PC-3 (cell line): ENCODE measurements at regions not wholly inside any gene's neighbourhood (a gene's known extent, or its start where the extent isn't known, plus 50 kb on each side); places are given as distances from the start of the nearest gene placed in this dataset.

Source experiments
- ATAC-seq: fragments of 200-7000 bp; cut with Tn5 transposase; 2 replicates; pipeline ENCODE4 v1.9.1; 2020; ENCODE audit warnings: mild to moderate bottlenecking, moderate library complexity
- BruUV-seq: library from RNA; stranded (reverse); fragments of 400-500 nt; replicated peaks from 2 replicates; lab custom pipeline; 2021; lab: Mats Ljungman, UMichigan
- CTCF ChIA-PET: fragments of 300-600 bp; sonication (Branson Sonifier 250); formaldehyde crosslinking; loops from one replicate; lab custom pipeline; 2022; ENCODE audit warnings: antibody characterized with exemption; lab: Charles Lee
- POLR2A ChIA-PET: fragments of 300-600 bp; sonication (Branson Sonifier 250); formaldehyde crosslinking; loops from one replicate; lab custom pipeline; 2022; ENCODE audit warnings: antibody characterized with exemption; ENCODE audit not compliant: unreplicated experiment; lab: Charles Lee
- DNase-seq: peaks from one replicate; pipeline ENCODE4 v3.0.0-alpha.2; 2015
- H2AFZ ChIP-seq: fragments of 300-600 bp; sonication (generic); 2 replicates; pipeline ENCODE4 v1.6.0; 2016; ENCODE audit warnings: antibody characterized with exemption, low read length
- H3F3A ChIP-seq: fragments of 300-600 bp; sonication (generic); one replicate; pipeline ENCODE4 v1.6.0; 2017; ENCODE audit warnings: antibody characterized with exemption, low read length, control low read depth, mild to moderate bottlenecking; ENCODE audit not compliant: unreplicated experiment
- H3K27ac ChIP-seq: fragments of 300-600 bp; sonication (generic); 2 replicates; pipeline ENCODE4 v1.5.1; 2016; ENCODE audit warnings: mild to moderate bottlenecking, low read length
- H3K27me3 ChIP-seq: fragments of 300-600 bp; sonication (generic); 2 replicates; pipeline ENCODE4 v1.6.1; 2016; ENCODE audit warnings: low read length, mixed read lengths
- H3K36me3 ChIP-seq: fragments of 300-600 bp; sonication (generic); 2 replicates; pipeline ENCODE4 v1.6.1; 2016; ENCODE audit warnings: low read depth, mixed run types, low read length, mixed read lengths
- H3K4me1 ChIP-seq: fragments of 300-600 bp; sonication (generic); 2 replicates; pipeline ENCODE4 v1.5.1; 2016; ENCODE audit warnings: low read length; ENCODE audit not compliant: insufficient read depth
- H3K4me2 ChIP-seq: fragments of 300-600 bp; sonication (generic); 2 replicates; pipeline ENCODE4 v1.6.0; 2016; ENCODE audit warnings: low read length
- H3K4me3 ChIP-seq: fragments of 300-600 bp; sonication (generic); 2 replicates; pipeline ENCODE4 v1.5.1; 2016; ENCODE audit warnings: mild to moderate bottlenecking, low read length, mixed read lengths
- H3K79me2 ChIP-seq: fragments of 300-600 bp; sonication (generic); 2 replicates; pipeline ENCODE4 v1.6.1; 2017; ENCODE audit warnings: low read length, mixed read lengths
- H3K9ac ChIP-seq: fragments of 300-600 bp; sonication (generic); 2 replicates; pipeline ENCODE4 v1.6.0; 2016; ENCODE audit warnings: mild to moderate bottlenecking, low read length
- H3K9me2 ChIP-seq: fragments of 300-600 bp; sonication (generic); replicated peaks from 2 replicates; pipeline ENCODE4 v1.6.1; 2016; ENCODE audit warnings: mixed run types, low read length, mixed read lengths
- H3K9me3 ChIP-seq: fragments of 300-600 bp; sonication (generic); 2 replicates; pipeline ENCODE4 v1.6.1; 2016; ENCODE audit warnings: low read length, mixed read lengths
- H4K20me1 ChIP-seq: fragments of 300-600 bp; sonication (generic); 2 replicates; pipeline ENCODE4 v1.6.1; 2016; ENCODE audit warnings: low read length, mixed read lengths
- CTCF ChIP-seq: fragments of 300-600 bp; sonication (generic); conservative IDR thresholded peaks from 2 replicates; pipeline ENCODE4 v1.5.1; 2017; ENCODE audit warnings: antibody characterized with exemption, low read depth, mild to moderate bottlenecking, low read length
- EZH2 ChIP-seq: fragments of 300-600 bp; sonication (generic); IDR thresholded peaks from one replicate; pipeline ENCODE4 v1.6.1; 2017; ENCODE audit warnings: antibody characterized with exemption, mild to moderate bottlenecking, low read length; ENCODE audit not compliant: unreplicated experiment
- EZH2phosphoT487 ChIP-seq: fragments of 300-600 bp; sonication (generic); IDR thresholded peaks from 2 replicates; pipeline ENCODE4 v1.6.1; 2018; ENCODE audit warnings: mild to moderate bottlenecking, antibody characterized with exemption, low read length, borderline replicate concordance
- intact Hi-C: fragments of 100-400 bp; cut with micrococcal nuclease; formaldehyde crosslinking; loops from 2 replicates; pipeline ENCODE4 v1.9.0; 2023

DNA sequence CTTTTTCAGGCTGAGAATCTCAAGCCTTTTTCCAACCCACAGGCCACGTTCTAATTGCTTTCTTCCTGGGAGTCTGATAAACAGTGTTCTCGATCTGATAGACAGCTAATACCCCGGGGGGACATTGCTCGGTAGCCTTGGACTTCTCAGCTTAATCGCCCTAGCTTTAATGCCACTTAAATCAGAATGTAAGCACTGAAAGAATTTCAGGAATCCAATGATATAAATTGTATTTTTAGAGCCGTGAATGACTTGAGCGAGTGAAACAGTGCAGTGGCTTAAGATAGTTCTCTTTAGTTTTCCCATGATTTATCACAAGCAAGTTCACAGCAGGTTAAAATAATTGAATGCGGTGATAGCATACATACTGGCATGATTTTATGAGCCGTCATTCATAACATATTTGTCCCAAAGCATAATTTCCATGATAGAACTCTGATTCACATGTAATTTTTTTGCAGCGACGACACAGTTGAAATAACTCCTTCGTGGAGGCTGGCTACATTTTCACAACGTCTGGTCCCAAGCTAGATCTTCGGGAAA is 116.1 kb upstream of the MYOCD start:
- POLR2A ChIA-PET = no interaction called here
- Histone ChIP-seq H3K36me3 (no peaks in the 10 kb centered on the region), H3K79me2 (no peaks in the 10 kb centered on the region), H4K20me1 (no peaks in the 10 kb centered on the region), H3K4me3 (no peak overlapping the region), H3K4me1 (no peaks in the 10 kb centered on the region), H3K9ac (no peak overlapping the region), H3K27ac (no peak overlapping the region), H3F3A (no peaks in the 10 kb centered on the region), H3K9me2 (no peaks in the 10 kb centered on the region), H3K4me2 (no peak overlapping the region), H3K9me3 (peaks cover 4% of the 10 kb centered on the region), H2AFZ (no peak overlapping the region), H3K27me3 (peaks cover 18% of the 10 kb centered on the region; the same call in 1 of the 2 replicates)
- CTCF ChIA-PET = no interaction called here
- BruUV-seq = no TSS peak
- intact Hi-C loops = no loop called here
- no peak for DNase-seq
- no peak for ATAC-seq
- TF ChIP-seq CTCF (no peak), EZH2 (no peak), EZH2phosphoT487 (no peak)

DNA sequence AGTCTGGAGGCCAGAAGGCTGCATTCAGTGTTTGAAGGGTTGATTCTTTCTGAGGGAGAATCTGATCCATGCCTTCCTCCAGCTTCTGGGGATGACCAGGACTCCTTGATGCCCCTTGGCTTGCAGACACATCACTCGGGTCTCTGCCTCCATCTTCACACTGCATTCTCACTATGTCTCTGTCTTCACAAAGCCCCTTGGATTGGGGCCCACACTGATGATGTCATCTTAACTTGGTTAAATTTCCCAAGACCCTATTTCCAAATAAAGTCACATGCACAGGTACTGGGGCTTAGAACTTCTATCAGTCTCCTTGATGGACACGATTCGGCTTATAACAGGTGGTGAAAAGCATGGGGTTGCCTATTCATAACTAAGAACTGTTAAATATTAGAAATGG is 112.1 kb upstream of the MYOCD start:
- CTCF ChIA-PET = no interaction called here

More for the DNA sequence above, 112.1 kb upstream of the MYOCD start:
- Histone ChIP-seq H3K9me2 (no peaks in the 10 kb centered on the region), H4K20me1 (no peaks in the 10 kb centered on the region), H3K27me3 (peaks cover 14% of the 10 kb centered on the region; the same call in 1 of the 2 replicates), H3K4me3 (no peak overlapping the region), H3K27ac (no peak overlapping the region), H3K79me2 (no peaks in the 10 kb centered on the region), H2AFZ (no peak overlapping the region), H3F3A (no peaks in the 10 kb centered on the region), H3K4me2 (no peak overlapping the region), H3K9me3 (peaks cover 8% of the 10 kb centered on the region), H3K9ac (no peak overlapping the region), H3K4me1 (no peaks in the 10 kb centered on the region), H3K36me3 (no peaks in the 10 kb centered on the region)
- ATAC-seq (no peak), DNase-seq (no peak)
- TF ChIP-seq EZH2 (no peak), EZH2phosphoT487 (no peak), CTCF (no peak)
- no TSS peak for BruUV-seq
- POLR2A ChIA-PET = no interaction called here
- intact Hi-C loops = no loop called here
